H1 (cell line): ENCODE measurements at regions not wholly inside any gene's neighbourhood (a gene's known extent, or its start where the extent isn't known, plus 50 kb on each side); places are given as distances from the start of the nearest gene placed in this dataset.

Source experiments
- CTCF ChIA-PET: fragments of 300-600 bp; sonication (Branson Sonifier 250); formaldehyde crosslinking; loops from one replicate; lab custom pipeline; 2021; ENCODE audit not compliant: partially characterized antibody; lab: Charles Lee
- POLR2A ChIA-PET: fragments of 300-600 bp; sonication (Branson Sonifier 250); formaldehyde crosslinking; loops from one replicate; lab custom pipeline; 2021; ENCODE audit warnings: inconsistent platforms; ENCODE audit not compliant: partially characterized antibody; lab: Charles Lee
- DNase-seq, 2 experiments: peaks; one replicate each; pipeline versions ENCODE4 v3.0.0 to v3.0.0-alpha.2; 2010 to 2022; ENCODE audit warnings: low spot score in 2 of 2, low read depth in 1 of 2, mixed read lengths in 1 of 2
- FAIRE-seq: peaks from 2 replicates; lab custom pipeline; 2011; peaks lifted over from hg19 to GRCh38; lab: Jason Lieb, UNC
- H2AFZ ChIP-seq: 2 replicates; pipeline ENCODE4 v1.8.1; 2012; ENCODE audit warnings: low read length, inconsistent platforms
- H2AK5ac ChIP-seq: 2 replicates; pipeline ENCODE4 v1.6.1; 2013; ENCODE audit warnings: low read depth, low read length
- H2BK120ac ChIP-seq: replicated peaks from 2 replicates; pipeline ENCODE3; 2013; ENCODE audit warnings: low read depth, low read length, inconsistent platforms
- H2BK12ac ChIP-seq: 2 replicates; pipeline ENCODE4 v1.6.1; 2013; ENCODE audit warnings: low read depth, low read length
- H2BK15ac ChIP-seq: 2 replicates; pipeline ENCODE4 v1.6.1; 2013; ENCODE audit warnings: low read length
- H2BK20ac ChIP-seq: 2 replicates; pipeline ENCODE4 v1.6.1; 2013; ENCODE audit warnings: low read length
- H2BK5ac ChIP-seq: 2 replicates; pipeline ENCODE4 v1.6.1; 2013; ENCODE audit warnings: low read depth, low read length
- H3K14ac ChIP-seq: 2 replicates; pipeline ENCODE4 v1.6.1; 2013; ENCODE audit warnings: inconsistent platforms; ENCODE audit not compliant: insufficient read length
- H3K18ac ChIP-seq: 2 replicates; pipeline ENCODE4 v1.6.1; 2013; ENCODE audit warnings: low read length; ENCODE audit errors: extremely low read depth
- H3K23ac ChIP-seq: 2 replicates; pipeline ENCODE4 v1.6.1; 2013; ENCODE audit warnings: inconsistent platforms; ENCODE audit not compliant: insufficient read length
- H3K23me2 ChIP-seq: 2 replicates; pipeline ENCODE4 v1.6.1; 2013; ENCODE audit warnings: low read depth, low read length
- H3K27ac ChIP-seq: 2 replicates; pipeline ENCODE4 v1.6.1; 2011; ENCODE audit warnings: low read depth, low read length, inconsistent platforms
- H3K27me3 ChIP-seq, 4 experiments: replicated peaks in 1 of 4; 1 replicate in 1 of 4; 2 replicates in 3 of 4; pipeline versions ENCODE4 v1.6.1 to v1.8.1; 2011 to 2013; ENCODE audit warnings: low read length in 3 of 4, mild to moderate bottlenecking in 3 of 4, inconsistent platforms in 2 of 4, mixed read lengths in 2 of 4, moderate library complexity in 1 of 4; ENCODE audit not compliant: control insufficient read depth in 3 of 4, insufficient read depth in 3 of 4; ENCODE audit errors: extremely low read depth in 1 of 4
- H3K36me3 ChIP-seq, 4 experiments: 2 replicates each; pipeline versions ENCODE4 v1.6.1 to v1.8.1; 2011 to 2013; ENCODE audit warnings: mild to moderate bottlenecking in 4 of 4, low read length in 3 of 4, moderate library complexity in 2 of 4, control low read depth in 1 of 4, inconsistent platforms in 1 of 4; ENCODE audit not compliant: insufficient read depth in 4 of 4, control insufficient read depth in 2 of 4
- H3K4ac ChIP-seq: replicated peaks from 2 replicates; pipeline ENCODE3; 2013; ENCODE audit warnings: low read length, low read depth, mixed read lengths, inconsistent platforms; ENCODE audit not compliant: insufficient read length
- H3K4me1 ChIP-seq, 4 experiments: replicated peaks in 1 of 4; 1 replicate in 1 of 4; 2 replicates in 3 of 4; pipeline versions ENCODE4 v1.6.1 to v1.8.1; 2011 to 2013; ENCODE audit warnings: low read length in 3 of 4, inconsistent platforms in 2 of 4, mixed read lengths in 1 of 4; ENCODE audit not compliant: insufficient read depth in 4 of 4, control insufficient read depth in 3 of 4
- H3K4me2 ChIP-seq, 2 experiments: 2 replicates each; pipeline versions ENCODE4 v1.6.1 to v1.8.1; 2011 to 2013; ENCODE audit warnings: low read depth in 2 of 2, low read length in 2 of 2, control low read depth in 1 of 2, inconsistent platforms in 1 of 2, mild to moderate bottlenecking in 1 of 2; ENCODE audit not compliant: insufficient read depth in 1 of 2
- H3K4me3 ChIP-seq, 4 experiments: fragments of 200-600, 300-600 bp in 1 of 4; sonication (generic), shearing (Covaris generic), sonication (Bioruptor Twin) in 1 of 4; 2 replicates each; pipeline versions ENCODE4 v1.5.1 to v1.8.1; 2011 to 2016; ENCODE audit warnings: low read length in 4 of 4, low read depth in 3 of 4, control low read depth in 2 of 4, inconsistent platforms in 2 of 4, mild to moderate bottlenecking in 2 of 4, mixed read lengths in 1 of 4, moderate library complexity in 1 of 4; ENCODE audit not compliant: insufficient read depth in 2 of 4; ENCODE audit errors: extremely low read depth in 1 of 4
- H3K56ac ChIP-seq: replicated peaks from 2 replicates; pipeline ENCODE3; 2013; ENCODE audit warnings: low read depth, mild to moderate bottlenecking, mixed read lengths, low read length, inconsistent platforms; ENCODE audit not compliant: insufficient read length
- H3K79me1 ChIP-seq: 2 replicates; pipeline ENCODE4 v1.6.1; 2013; ENCODE audit warnings: low read depth, low read length, control low read depth
- H3K79me2 ChIP-seq, 2 experiments: 2 replicates each; pipeline versions ENCODE4 v1.6.1 to v1.8.1; 2012 to 2013; ENCODE audit warnings: low read length in 2 of 2, mild to moderate bottlenecking in 2 of 2, inconsistent platforms in 1 of 2; ENCODE audit not compliant: insufficient read depth in 2 of 2, control insufficient read depth in 1 of 2
- H3K9ac ChIP-seq, 4 experiments: replicated peaks in 1 of 4; 1 replicate in 1 of 4; 2 replicates in 3 of 4; pipeline versions ENCODE4 v1.6.1 to v1.8.1; 2011 to 2013; ENCODE audit warnings: low read depth in 3 of 4, low read length in 3 of 4, control low read depth in 2 of 4, mild to moderate bottlenecking in 2 of 4, moderate library complexity in 2 of 4, inconsistent platforms in 1 of 4; ENCODE audit errors: extremely low read depth in 1 of 4
- H3K9me3 ChIP-seq, 2 experiments: 2 replicates each; pipeline versions ENCODE4 v1.6.1 to v1.8.1; 2012 to 2013; ENCODE audit warnings: mild to moderate bottlenecking in 2 of 2, moderate library complexity in 2 of 2, control low read depth in 1 of 2, inconsistent platforms in 1 of 2, low read depth in 1 of 2, low read length in 1 of 2, mixed read lengths in 1 of 2; ENCODE audit not compliant: insufficient read depth in 2 of 2
- H4K20me1 ChIP-seq, 2 experiments: replicated peaks in 1 of 2; 2 replicates each; pipeline versions ENCODE3 to v1.8.1; 2011 to 2013; ENCODE audit warnings: inconsistent platforms in 2 of 2, low read length in 2 of 2, mild to moderate bottlenecking in 1 of 2; ENCODE audit not compliant: insufficient read depth in 2 of 2, control insufficient read depth in 1 of 2
- H4K5ac ChIP-seq: 2 replicates; pipeline ENCODE4 v1.6.1; 2013; ENCODE audit warnings: low read length, low read depth, mixed read lengths, inconsistent platforms; ENCODE audit not compliant: insufficient read length
- H4K8ac ChIP-seq: 2 replicates; pipeline ENCODE4 v1.8.0; 2013; ENCODE audit warnings: mild to moderate bottlenecking, moderate library complexity, low read length, inconsistent platforms; ENCODE audit not compliant: insufficient read depth; ENCODE audit errors: extremely low read depth
- H4K91ac ChIP-seq: replicated peaks from 2 replicates; pipeline ENCODE3; 2013; ENCODE audit warnings: low read length, mixed read lengths, inconsistent platforms; ENCODE audit not compliant: insufficient read length
- ATF3 ChIP-seq: IDR thresholded peaks from 2 replicates; pipeline ENCODE4 v1.6.1; 2011; ENCODE audit warnings: low read depth, mild to moderate bottlenecking, low read length; ENCODE audit not compliant: insufficient read depth
- BCL11A ChIP-seq, 2 experiments: IDR thresholded peaks; one replicate each; pipeline ENCODE4 v1.6.1; 2011; ENCODE audit warnings: low read depth in 2 of 2, low read length in 2 of 2, mild to moderate bottlenecking in 2 of 2
- EZH2 ChIP-seq: fragments of 200-600 bp; sonication (generic); IDR thresholded peaks from 2 replicates; pipeline ENCODE4 v1.7.1; 2012; ENCODE audit warnings: low read depth, mild to moderate bottlenecking, moderate library complexity, low read length, inconsistent platforms; ENCODE audit not compliant: severe bottlenecking
- RFX5 ChIP-seq: IDR thresholded peaks from 2 replicates; pipeline ENCODE4 v1.6.1; 2011; ENCODE audit warnings: low read depth, low read length, improper control_type of control experiment, borderline replicate concordance
- TAF1 ChIP-seq: IDR thresholded peaks from 2 replicates; pipeline ENCODE4 v1.6.1; 2011; ENCODE audit warnings: mild to moderate bottlenecking, low read depth, low read length
- YY1 ChIP-seq: IDR thresholded peaks from 2 replicates; pipeline ENCODE4 v1.6.1; 2011; ENCODE audit warnings: low read depth, mild to moderate bottlenecking, low read length
- WGBS, 2 experiments: shearing (Covaris generic) in 1 of 2; methylation state at CpG; one replicate each; pipeline versions ENCODE4 v1.1.6 to v1.1.7; 2013 to 2015; ENCODE audit warnings: low lambda C conversion rate in 2 of 2, mixed read lengths in 2 of 2, inconsistent platforms in 1 of 2, low coverage in 1 of 2, missing lambda C conversion rate in 1 of 2; ENCODE audit not compliant: insufficient replicate concordance in 2 of 2, insufficient coverage in 1 of 2, insufficient read length in 1 of 2; ENCODE audit errors: extremely low coverage in 1 of 2, missing lambda C conversion rate in 1 of 2; 5-methylcytosine and 5-hydroxymethylcytosine counted together

GRCh38 chr6:50541941-50542340 is 171.4 kb upstream of the TFAP2D start:
- FAIRE-seq, result no peak
- no peak overlapping the region for H2AFZ ChIP-seq
- no peaks in the 10 kb centered on the region for H3K23me2 ChIP-seq
- no peak overlapping the region for H4K8ac ChIP-seq
- H3K23ac ChIP-seq, result no peak overlapping the region
- H3K36me3 ChIP-seq, result no peaks in the 10 kb centered on the region
- H2BK12ac ChIP-seq, result no peak overlapping the region
- ChIA-PET POLR2A (no interaction called here), CTCF (no interaction called here)
- H3K9ac ChIP-seq, result no peak overlapping the region
- no peaks in the 10 kb centered on the region for H3K27me3 ChIP-seq
- H3K79me2 ChIP-seq, result no peaks in the 10 kb centered on the region
- no peak overlapping the region for H3K18ac ChIP-seq
- H3K14ac ChIP-seq, result no peak overlapping the region
- no peaks in the 10 kb centered on the region for H3K79me1 ChIP-seq
- TF ChIP-seq RFX5 (no peak), ATF3 (no peak), EZH2 (no peak), TAF1 (no peak), YY1 (no peak), BCL11A (IDR thresholded peaks at IDR 0.05; ENCODE audit: low read depth in 2 of 2, low read length in 2 of 2) (no peak)
- H4K20me1 ChIP-seq, result no peaks in the 10 kb centered on the region
- no peak overlapping the region for H2BK15ac ChIP-seq
- no peaks in the 10 kb centered on the region for H3K9me3 ChIP-seq
- H3K27ac ChIP-seq, result no peak overlapping the region
- H4K5ac ChIP-seq, result no peak overlapping the region
- no peak overlapping the region for H2BK5ac ChIP-seq
- no peak overlapping the region for H3K4me3 ChIP-seq
- 93% methylated on average over 2 of the region's 2 CpGs; no CpG with 5 or more reads in 1 of the 2 experiments for WGBS, 2 experiments
- H3K56ac ChIP-seq, result no peak overlapping the region
- H2AK5ac ChIP-seq, result no peak overlapping the region
- H3K4me2 ChIP-seq, result no peak overlapping the region
- H3K4me1 ChIP-seq, result peaks cover 0 to 3% (median 0%) of the 10 kb centered on the region in 4 experiments; a peak in 1 of 7 replicates
- H3K4ac ChIP-seq, result no peak overlapping the region
- no peak for DNase-seq
- no peak overlapping the region for H4K91ac ChIP-seq
- H2BK120ac ChIP-seq, result no peak overlapping the region
- H2BK20ac ChIP-seq, result no peak overlapping the region
